HCT116 (cell line): ENCODE measurements at regions not wholly inside any gene's neighbourhood (a gene's known extent, or its start where the extent isn't known, plus 50 kb on each side); places are given as distances from the start of the nearest gene placed in this dataset.

Experiments used
- ATAC-seq: fragments of 200-7000 bp; cut with Tn5 transposase; 2 replicates; pipeline ENCODE4 v1.9.1; 2020; ENCODE audit warnings: mild to moderate bottlenecking, moderate library complexity
- BruUV-seq: library from RNA; stranded (reverse); fragments of 400-500 nt; replicated peaks from 2 replicates; lab custom pipeline; 2021; lab: Mats Ljungman, UMichigan
- CTCF ChIA-PET: fragments of 300-600 bp; sonication (Branson Sonifier 250); formaldehyde crosslinking; loops from one replicate; lab custom pipeline; 2021; ENCODE audit warnings: antibody characterized with exemption; lab: Charles Lee
- POLR2A ChIA-PET: fragments of 300-600, 350-600 bp; sonication (Branson Sonifier 250); formaldehyde crosslinking; loops from one replicate; lab custom pipeline; 2021; ENCODE audit warnings: antibody characterized with exemption; lab: Charles Lee
- RAD21 ChIA-PET, 2 experiments: fragments of 300-600 bp; sonication (Branson Sonifier 250); formaldehyde crosslinking; loops; one replicate each; lab custom pipeline; 2023; ENCODE audit warnings: low total read pairs in 2 of 2; ENCODE audit not compliant: uncharacterized antibody in 2 of 2, unreplicated experiment in 2 of 2, low non-redundant PET in 1 of 2; lab: Charles Lee
- DNase-seq: peaks from one replicate; pipeline ENCODE4 v3.0.0-alpha.2; 2010; ENCODE audit warnings: low read depth, low spot score
- H2AFZ ChIP-seq: fragments of 200-600 bp; shearing (Covaris generic), sonication (generic); 2 replicates; pipeline ENCODE4 v1.6.1; 2017; ENCODE audit warnings: low read depth, mixed run types, mixed read lengths, antibody characterized with exemption, low read length; ENCODE audit not compliant: poor library complexity, severe bottlenecking
- H3K27ac ChIP-seq: 2 replicates; pipeline ENCODE4 v1.5.1; 2012; ENCODE audit warnings: low read depth, low read length
- H3K27me3 ChIP-seq: fragments of 200-600 bp; sonication (generic); 2 replicates; pipeline ENCODE4 v1.6.1; 2016; ENCODE audit warnings: mixed run types, low read length, mixed read lengths; ENCODE audit not compliant: insufficient read depth
- H3K36me3 ChIP-seq, 2 experiments: fragments of 200-500 bp in 1 of 2; fragments of 200-600 bp in 1 of 2; sonication (Bioruptor generic) in 1 of 2; sonication (generic) in 1 of 2; 2 replicates each; pipeline versions ENCODE4 v1.5.1 to v1.6.1; 2014 to 2016; ENCODE audit warnings: low read length in 2 of 2, inconsistent platforms in 1 of 2, mixed read lengths in 1 of 2, mixed run types in 1 of 2; ENCODE audit not compliant: insufficient read depth in 2 of 2, control insufficient read depth in 1 of 2
- H3K4me1 ChIP-seq, 2 experiments: fragments of 200-600 bp in 1 of 2; sonication (generic) in 1 of 2; 2 replicates each; pipeline versions ENCODE4 v1.5.1 to v1.6.1; 2012 to 2017; ENCODE audit warnings: low read length in 2 of 2, inconsistent platforms in 1 of 2, mild to moderate bottlenecking in 1 of 2, mixed read lengths in 1 of 2, mixed run types in 1 of 2, moderate library complexity in 1 of 2; ENCODE audit not compliant: insufficient read depth in 2 of 2, control insufficient read depth in 1 of 2
- H3K4me2 ChIP-seq: fragments of 200-600 bp; sonication (generic); 2 replicates; pipeline ENCODE4 v1.6.1; 2017; ENCODE audit warnings: mixed run types, low read length, mixed read lengths
- H3K4me3 ChIP-seq, 2 experiments: fragments of 200-600 bp in 1 of 2; sonication (generic) in 1 of 2; replicated peaks in 1 of 2; 2 replicates each; pipeline ENCODE4 v1.5.1; 2011 to 2016; ENCODE audit warnings: low read length in 2 of 2, control low read depth in 1 of 2, low read depth in 1 of 2, mild to moderate bottlenecking in 1 of 2, mixed read lengths in 1 of 2, mixed run types in 1 of 2
- H3K79me2 ChIP-seq: fragments of 200-600 bp; sonication (generic); 2 replicates; pipeline ENCODE4 v1.6.1; 2017; ENCODE audit warnings: mild to moderate bottlenecking, mixed run types, low read length, moderate library complexity, mixed read lengths; ENCODE audit not compliant: insufficient read depth
- H3K9ac ChIP-seq: fragments of 200-600 bp; sonication (generic); 2 replicates; pipeline ENCODE4 v1.6.1; 2016; ENCODE audit warnings: low read length, mixed read lengths
- H3K9me2 ChIP-seq: fragments of 200-600 bp; sonication (generic), shearing (Covaris generic); 2 replicates; pipeline ENCODE4 v1.6.1; 2017; ENCODE audit warnings: mixed run types, mild to moderate bottlenecking, moderate library complexity; ENCODE audit not compliant: insufficient read depth
- H3K9me3 ChIP-seq, 2 experiments: fragments of 200-500 bp in 1 of 2; fragments of 200-600 bp in 1 of 2; sonication (Bioruptor generic) in 1 of 2; sonication (generic) in 1 of 2; 2 replicates each; pipeline ENCODE4 v1.6.1; 2014 to 2017; ENCODE audit warnings: low read length in 2 of 2, mixed read lengths in 2 of 2, inconsistent platforms in 1 of 2, low read depth in 1 of 2, mild to moderate bottlenecking in 1 of 2, mixed run types in 1 of 2, moderate library complexity in 1 of 2; ENCODE audit not compliant: control insufficient read depth in 1 of 2, insufficient read depth in 1 of 2
- H4K20me1 ChIP-seq: fragments of 200-600 bp; sonication (generic), shearing (Covaris generic); 2 replicates; pipeline ENCODE4 v1.6.1; 2017; ENCODE audit warnings: mixed run types, mild to moderate bottlenecking, moderate library complexity; ENCODE audit not compliant: insufficient read depth
- CBX3 ChIP-seq: IDR thresholded peaks from 2 replicates; pipeline ENCODE4 v1.6.1; 2012; ENCODE audit warnings: low read depth
- CEBPB ChIP-seq: IDR thresholded peaks from 2 replicates; pipeline ENCODE4 v1.6.1; 2012; ENCODE audit warnings: low read depth
- CTCF ChIP-seq, 3 experiments: fragments of 200-600 bp in 1 of 3; sonication (generic) in 1 of 3; IDR thresholded peaks in 2 of 3; conservative IDR thresholded peaks in 1 of 3; 2 replicates each; pipeline ENCODE4 v1.5.1; 2012 to 2017; ENCODE audit warnings: low read depth in 2 of 3, low read length in 2 of 3, antibody characterized with exemption in 1 of 3, borderline replicate concordance in 1 of 3, control low read depth in 1 of 3, mild to moderate bottlenecking in 1 of 3, mixed read lengths in 1 of 3, mixed run types in 1 of 3, moderate library complexity in 1 of 3; ENCODE audit not compliant: insufficient read depth in 1 of 3
- EGR1 ChIP-seq: IDR thresholded peaks from 2 replicates; pipeline ENCODE4 v1.6.1; 2012; ENCODE audit warnings: low read depth
- ELF1 ChIP-seq: IDR thresholded peaks from 2 replicates; pipeline ENCODE4 v1.6.1; 2012; ENCODE audit warnings: low read depth, borderline replicate concordance
- EZH2phosphoT487 ChIP-seq: fragments of 200-600 bp; IDR thresholded peaks from 2 replicates; pipeline ENCODE4 v1.6.1; 2018; ENCODE audit warnings: antibody characterized with exemption, borderline replicate concordance
- POLR2A ChIP-seq: IDR thresholded peaks from 2 replicates; pipeline ENCODE4 v1.7.0; 2011; ENCODE audit warnings: borderline replicate concordance; ENCODE audit not compliant: insufficient read depth, insufficient read length; ENCODE audit errors: extremely low read depth
- POLR2AphosphoS5 ChIP-seq: IDR thresholded peaks from 2 replicates; pipeline ENCODE4 v1.6.1; 2011; ENCODE audit warnings: mild to moderate bottlenecking, low read depth, low read length, moderate library complexity
- RAD21 ChIP-seq: IDR thresholded peaks from 2 replicates; pipeline ENCODE4 v1.6.1; 2012; ENCODE audit warnings: low read depth, mild to moderate bottlenecking
- REST ChIP-seq: IDR thresholded peaks from 2 replicates; pipeline ENCODE4 v1.6.1; 2012; ENCODE audit warnings: low read depth
- SIN3A ChIP-seq: IDR thresholded peaks from 2 replicates; pipeline ENCODE4 v1.6.1; 2012; ENCODE audit warnings: low read depth
- SP1 ChIP-seq: IDR thresholded peaks from 2 replicates; pipeline ENCODE4 v1.6.1; 2012; ENCODE audit warnings: low read depth
- YY1 ChIP-seq: IDR thresholded peaks from 2 replicates; pipeline ENCODE4 v1.6.1; 2011; ENCODE audit warnings: low read length, low read depth, moderate library complexity, mild to moderate bottlenecking; ENCODE audit not compliant: insufficient replicate concordance; ENCODE audit errors: extremely low read depth
- ZFX ChIP-seq: fragments of 450-650 bp; IDR thresholded peaks from 2 replicates; pipeline ENCODE4 v1.6.1; 2017
- ZNF274 ChIP-seq: fragments of 200-500 bp; sonication (Bioruptor generic); IDR thresholded peaks from 2 replicates; pipeline ENCODE4 v1.6.1; 2014; ENCODE audit warnings: mild to moderate bottlenecking, low read depth, low read length, inconsistent platforms
- intact Hi-C: fragments of 100-400 bp; cut with micrococcal nuclease; formaldehyde crosslinking; loops from 2 replicates; pipeline ENCODE4 v1.10.0; 2022
- TF ChIP-seq, protein P1 (sequence below): IDR thresholded peaks from 2 replicates; pipeline ENCODE4 v1.6.1; 2012
- TF ChIP-seq, protein P2 (sequence below): IDR thresholded peaks from 2 replicates; pipeline ENCODE4 v1.6.1; 2011; ENCODE audit warnings: mild to moderate bottlenecking, low read length, moderate library complexity; ENCODE audit not compliant: insufficient replicate concordance; ENCODE audit errors: extremely low read depth

- Histone ChIP-seq H2AFZ (no peak overlapping the region), H3K27me3 (no peaks in the 10 kb centered on the region), H3K9me2 (no peaks in the 10 kb centered on the region), H4K20me1 (no peaks in the 10 kb centered on the region), H3K27ac (no peak overlapping the region), H3K4me1 (no peaks in the 10 kb centered on the region), H3K4me2 (no peak overlapping the region), H3K36me3 (no peaks in the 10 kb centered on the region), H3K79me2 (no peaks in the 10 kb centered on the region), H3K4me3 (no peak overlapping the region), H3K9me3 (no peaks in the 10 kb centered on the region), H3K9ac (no peak overlapping the region)
- CTCF ChIA-PET, result no interaction called here
- POLR2A ChIA-PET, result no interaction called here
- ATAC-seq (no peak), DNase-seq (no peak)
- intact Hi-C loops, result no loop called here
- BruUV-seq, result no TSS peak
- RAD21 ChIA-PET, result no interaction called here
- no peak for TF ChIP-seq ELF1
- no peak for TF ChIP-seq YY1
- no peak for TF ChIP-seq POLR2A
- no peak for TF ChIP-seq CEBPB
- TF ChIP-seq ZNF274, result no peak
- TF ChIP-seq CBX3, result no peak
- TF ChIP-seq REST, result no peak
- TF ChIP-seq EZH2phosphoT487, result no peak
- TF ChIP-seq POLR2AphosphoS5, result no peak
- no peak for TF ChIP-seq CTCF (IDR thresholded peaks at IDR 0.05 in 2 of 3, conservative IDR thresholded peaks at IDR 0.05 in 1 of 3; ENCODE audit: borderline replicate concordance in 1 of 3, insufficient read depth in 1 of 3, low read depth in 2 of 3, low read length in 2 of 3)
- TF ChIP-seq, protein P1, sequence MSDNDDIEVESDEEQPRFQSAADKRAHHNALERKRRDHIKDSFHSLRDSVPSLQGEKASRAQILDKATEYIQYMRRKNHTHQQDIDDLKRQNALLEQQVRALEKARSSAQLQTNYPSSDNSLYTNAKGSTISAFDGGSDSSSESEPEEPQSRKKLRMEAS, result no peak
- no peak for TF ChIP-seq SIN3A
- TF ChIP-seq EGR1, result no peak
- TF ChIP-seq ZFX, result no peak
- TF ChIP-seq SP1, result no peak
- no peak for TF ChIP-seq RAD21
- TF ChIP-seq, protein P2, sequence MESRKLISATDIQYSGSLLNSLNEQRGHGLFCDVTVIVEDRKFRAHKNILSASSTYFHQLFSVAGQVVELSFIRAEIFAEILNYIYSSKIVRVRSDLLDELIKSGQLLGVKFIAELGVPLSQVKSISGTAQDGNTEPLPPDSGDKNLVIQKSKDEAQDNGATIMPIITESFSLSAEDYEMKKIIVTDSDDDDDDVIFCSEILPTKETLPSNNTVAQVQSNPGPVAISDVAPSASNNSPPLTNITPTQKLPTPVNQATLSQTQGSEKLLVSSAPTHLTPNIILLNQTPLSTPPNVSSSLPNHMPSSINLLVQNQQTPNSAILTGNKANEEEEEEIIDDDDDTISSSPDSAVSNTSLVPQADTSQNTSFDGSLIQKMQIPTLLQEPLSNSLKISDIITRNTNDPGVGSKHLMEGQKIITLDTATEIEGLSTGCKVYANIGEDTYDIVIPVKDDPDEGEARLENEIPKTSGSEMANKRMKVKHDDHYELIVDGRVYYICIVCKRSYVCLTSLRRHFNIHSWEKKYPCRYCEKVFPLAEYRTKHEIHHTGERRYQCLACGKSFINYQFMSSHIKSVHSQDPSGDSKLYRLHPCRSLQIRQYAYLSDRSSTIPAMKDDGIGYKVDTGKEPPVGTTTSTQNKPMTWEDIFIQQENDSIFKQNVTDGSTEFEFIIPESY, result no peak
These were observed 388.1 kb downstream of the KCNRG start for GRCh38 chr13:50403311-50403710.
